Stimulated activated CD8-positive, alpha-beta memory T cell treated with anti-CD3 and anti-CD28 coated beads, Interleukin-4, amount 100 ng/mL, for 48 hours (primary cell): ENCODE measurements at regions not wholly inside any gene's neighbourhood (a gene's known extent, or its start where the extent isn't known, plus 50 kb on each side); places are given as distances from the start of the nearest gene placed in this dataset.

Experiments used
- DNase-seq: peaks from one replicate; pipeline ENCODE4 v3.0.0-alpha.2; 2020

- no peak for DNase-seq
These were observed 111.3 kb upstream of the UQCRFS1 start for GRCh38 chr19:29324291-29324680.

GRCh38 chr19:29324717-29325116 lies 111.8 kb upstream of the UQCRFS1 start:
- DNase-seq: no peak

- no peak for DNase-seq
These were observed 112.5 kb upstream of the UQCRFS1 start for GRCh38 chr19:29325241-29325975.

- no peak for DNase-seq
These were observed 113.4 kb upstream of the UQCRFS1 start for GRCh38 chr19:29326351-29326750.

GRCh38 chr19:29326849-29327840 lies 114.2 kb upstream of the UQCRFS1 start:
- no peak for DNase-seq

- DNase-seq: no peak
These were observed 115.6 kb upstream of the UQCRFS1 start for GRCh38 chr19:29328586-29328985.

GRCh38 chr19:29329460-29330134 lies 116.6 kb upstream of the UQCRFS1 start:
- DNase-seq: no peak

GRCh38 chr19:29336425-29336824 lies 123.5 kb upstream of the UQCRFS1 start:
- DNase-seq: no peak

- no peak for DNase-seq
These were observed 124.1 kb upstream of the UQCRFS1 start for GRCh38 chr19:29337029-29337428.

- DNase-seq: no peak
These were observed 125.5 kb upstream of the UQCRFS1 start for GRCh38 chr19:29338480-29338879.

- DNase-seq: no peak
These were observed 129.8 kb upstream of the UQCRFS1 start for GRCh38 chr19:29342721-29343120.

GRCh38 chr19:29364224-29364726 lies 151.3 kb upstream of the UQCRFS1 start:
- no peak for DNase-seq

- DNase-seq: no peak
These were observed 152.0 kb upstream of the UQCRFS1 start for GRCh38 chr19:29364999-29365398.

GRCh38 chr19:29365836-29366417 lies 153.0 kb upstream of the UQCRFS1 start:
- no peak for DNase-seq

- no peak for DNase-seq
These were observed 153.8 kb upstream of the UQCRFS1 start for GRCh38 chr19:29366757-29367156.

- no peak for DNase-seq
These were observed 154.9 kb upstream of the UQCRFS1 start for GRCh38 chr19:29367791-29368222.

- no peak for DNase-seq
These were observed 155.5 kb upstream of the VSTM2B start for GRCh38 chr19:29370276-29370675.

GRCh38 chr19:29371251-29372090 lies 154.3 kb upstream of the VSTM2B start:
- peak; percentile 9 for DNase-seq

GRCh38 chr19:29372091-29372415 lies 153.7 kb upstream of the VSTM2B start:
- no peak for DNase-seq

- peak; percentile 12 for DNase-seq
These were observed 153.3 kb upstream of the VSTM2B start for GRCh38 chr19:29372461-29372860.

GRCh38 chr19:29372921-29373797 lies 152.6 kb upstream of the VSTM2B start:
- DNase-seq: no peak
